ENCODE measurements at regions not wholly inside any gene's neighbourhood (a gene's known extent, or its start where the extent isn't known, plus 50 kb on each side); places are given as distances from the start of the nearest gene placed in this dataset.
"Not testable (repeated sequence)": the region's sequence is repeated elsewhere in the genome, so short reads cannot be mapped to it uniquely, and the experiment has no call there.

GRCh38 chr9:115466756-115467155, 348.8 kb upstream of the TNC start (continued):
- no peak for TF ChIP-seq ZNF280D (CRISPR knock-in tag; IDR thresholded peaks at IDR 0.05)

- ATAC-seq (no peak), DNase-seq (ENCODE audit: low spot score) (no peak), FAIRE-seq (no peak)
- POLR2A ChIA-PET = no interaction called here
- intact Hi-C loops (cut with micrococcal nuclease; ENCODE audit: unreplicated experiment) = no loop called here
- Histone ChIP-seq H2AFZ (ENCODE audit: low read length) (no peak overlapping the region), H4K20me1 (ENCODE audit: insufficient read depth, low read length) (no peaks in the 10 kb centered on the region), H3K79me2 (ENCODE audit: insufficient read depth, low read length) (no peaks in the 10 kb centered on the region), H3K4me2 (ENCODE audit: low read depth, low read length) (no peak overlapping the region), H3K27me3 (ENCODE audit: control insufficient read depth in 1 of 2, insufficient read depth in 2 of 2, low read length in 2 of 2) (no peaks in the 10 kb centered on the region), H3K4me3 (replicated peaks in 1 of 3; ENCODE audit: insufficient read depth in 1 of 3, low read depth in 2 of 3, low read length in 3 of 3) (no peak overlapping the region), H3K4me1 (ENCODE audit: insufficient read depth, low read length) (no peaks in the 10 kb centered on the region), H3K36me3 (replicated peaks in 1 of 2; ENCODE audit: control insufficient read depth in 1 of 2, insufficient read depth in 2 of 2, low read length in 2 of 2) (no peaks in the 10 kb centered on the region), H3K27ac (ENCODE audit: extremely low read length, insufficient read depth, low read length) (no peak overlapping the region), H3K9ac (ENCODE audit: insufficient read depth, low read depth, low read length) (no peak overlapping the region), H3K9me3 (ENCODE audit: low read length) (no peaks in the 10 kb centered on the region)
- 2% methylated on average over 2 of the region's 2 CpGs for WGBS (ENCODE audit: low lambda C conversion rate)
- TF ChIP-seq ZNF816 (CRISPR knock-in tag; IDR thresholded peaks at IDR 0.05; ENCODE audit: borderline replicate concordance) (no peak), REXO4 (CRISPR knock-in tag; IDR thresholded peaks at IDR 0.05; ENCODE audit: borderline replicate concordance) (no peak), FOXM1 (CRISPR knock-in tag; IDR thresholded peaks at IDR 0.05) (no peak), PAX8 (CRISPR knock-in tag; IDR thresholded peaks at IDR 0.05; ENCODE audit: borderline replicate concordance) (no peak), ZBTB42 (CRISPR knock-in tag; IDR thresholded peaks at IDR 0.05) (no peak), ZNF530 (CRISPR knock-in tag; IDR thresholded peaks at IDR 0.05; ENCODE audit: low read depth) (no peak), U2AF1 (optimal IDR thresholded peaks at IDR 0.05; ENCODE audit: low read depth, low read length) (no peak), ZNF431 (CRISPR knock-in tag; IDR thresholded peaks at IDR 0.05; ENCODE audit: borderline replicate concordance, low read depth) (no peak), ZNF670 (CRISPR knock-in tag; IDR thresholded peaks at IDR 0.05; ENCODE audit: borderline replicate concordance) (no peak)
- no TSS peak for BruUV-seq (replicated peaks)
- CTCF ChIA-PET (ENCODE audit: low intra/inter-chr PET ratio, low total read pairs) = no interaction called here
- in situ Hi-C loops (cut with HindIII; ENCODE audit: extremely low pct_ligation_motif_present, low pct_unique_long_range_greater_than_20kb) = no loop called here
These were observed 351.9 kb upstream of the TNC start for GRCh38 chr9:115469841-115470240.

DNA sequence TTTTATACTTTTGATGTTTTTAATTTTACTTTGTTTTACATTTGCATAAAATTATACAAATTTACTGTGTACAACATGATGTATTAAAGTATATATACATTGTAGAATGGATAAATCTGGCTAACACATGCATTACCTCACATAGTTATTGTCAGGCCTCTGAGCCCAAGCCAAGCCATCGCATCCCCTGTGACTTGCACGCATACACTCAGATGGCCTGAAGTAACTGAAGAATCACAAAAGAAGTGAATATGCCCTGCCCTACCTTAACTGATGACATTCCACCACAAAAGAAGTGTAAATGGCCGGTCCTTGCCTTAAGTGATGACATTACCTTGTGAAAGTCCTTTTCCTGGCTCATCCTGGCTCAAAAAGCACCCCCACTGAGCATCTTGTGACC, 355.1 kb upstream of the TNC start:
- H3K4me2 ChIP-seq (ENCODE audit: low read depth, low read length); BruUV-seq (replicated peaks); POLR2A ChIA-PET; H3K4me1 ChIP-seq (ENCODE audit: insufficient read depth, low read length); H3K79me2 ChIP-seq (ENCODE audit: insufficient read depth, low read length); FAIRE-seq; H3K27ac ChIP-seq (ENCODE audit: extremely low read length, insufficient read depth, low read length); H3K36me3 ChIP-seq (replicated peaks in 1 of 2; ENCODE audit: control insufficient read depth in 1 of 2, insufficient read depth in 2 of 2, low read length in 2 of 2); ATAC-seq; DNase-seq (ENCODE audit: low spot score); H2AFZ ChIP-seq (ENCODE audit: low read length); H3K9ac ChIP-seq (ENCODE audit: insufficient read depth, low read depth, low read length); H3K4me3 ChIP-seq (replicated peaks in 1 of 3; ENCODE audit: insufficient read depth in 1 of 3, low read depth in 2 of 3, low read length in 3 of 3); H4K20me1 ChIP-seq (ENCODE audit: insufficient read depth, low read length); CTCF ChIA-PET (ENCODE audit: low intra/inter-chr PET ratio, low total read pairs); H3K9me3 ChIP-seq (ENCODE audit: low read length); H3K27me3 ChIP-seq (ENCODE audit: control insufficient read depth in 1 of 2, insufficient read depth in 2 of 2, low read length in 2 of 2); intact Hi-C loops (cut with micrococcal nuclease; ENCODE audit: unreplicated experiment); in situ Hi-C loops (cut with HindIII; ENCODE audit: extremely low pct_ligation_motif_present, low pct_unique_long_range_greater_than_20kb): not testable (repeated sequence)
- 76% methylated on average over 2 of the region's 3 CpGs for WGBS (ENCODE audit: low lambda C conversion rate)
